ENCODE measurements at regions not wholly inside any gene's neighbourhood (a gene's known extent, or its start where the extent isn't known, plus 50 kb on each side); places are given as distances from the start of the nearest gene placed in this dataset.

- Histone ChIP-seq H3K4me1 (no peaks in the 10 kb centered on the region), H3K4me3 (ENCODE audit: low read depth, low read length) (no peak overlapping the region), H3K36me3 (no peaks in the 10 kb centered on the region), H3K9me3 (no peaks in the 10 kb centered on the region), H3K27me3 (no peaks in the 10 kb centered on the region)
- no peak for TF ChIP-seq CTCF (IDR thresholded peaks at IDR 0.05; ENCODE audit: low read depth, low read length)
- DNase-seq = no peak
Measured at GRCh38 chr4:98749206-98749605, 90.8 kb upstream of the TSPAN5 start.

- Histone ChIP-seq H3K4me3 (ENCODE audit: low read depth, low read length) (no peak overlapping the region), H3K36me3 (no peaks in the 10 kb centered on the region), H3K27me3 (no peaks in the 10 kb centered on the region), H3K4me1 (no peaks in the 10 kb centered on the region), H3K9me3 (no peaks in the 10 kb centered on the region)
- TF ChIP-seq CTCF (IDR thresholded peaks at IDR 0.05; ENCODE audit: low read depth, low read length) = no peak; the same call in 1 of the 2 replicates
- no peak for DNase-seq
Measured at GRCh38 chr4:98748609-98749008, 90.2 kb upstream of the TSPAN5 start.

GRCh38 chr4:98747393-98748091 is 89.1 kb upstream of the TSPAN5 start:
- TF ChIP-seq CTCF (IDR thresholded peaks at IDR 0.05; ENCODE audit: low read depth, low read length) = no peak
- H3K4me3 ChIP-seq (ENCODE audit: low read depth, low read length) = no peak overlapping the region
- H3K36me3 ChIP-seq = no peaks in the 10 kb centered on the region
- H3K4me1 ChIP-seq = no peaks in the 10 kb centered on the region
- DNase-seq = no peak
- H3K27me3 ChIP-seq = no peaks in the 10 kb centered on the region
- no peaks in the 10 kb centered on the region for H3K9me3 ChIP-seq

GRCh38 chr4:98746936-98747335 is 88.5 kb upstream of the TSPAN5 start:
- no peaks in the 10 kb centered on the region for H3K9me3 ChIP-seq
- H3K4me1 ChIP-seq = no peaks in the 10 kb centered on the region
- no peak overlapping the region for H3K4me3 ChIP-seq (ENCODE audit: low read depth, low read length)
- H3K36me3 ChIP-seq = no peaks in the 10 kb centered on the region
- no peak for TF ChIP-seq CTCF (IDR thresholded peaks at IDR 0.05; ENCODE audit: low read depth, low read length)
- no peak for DNase-seq
- H3K27me3 ChIP-seq = no peaks in the 10 kb centered on the region

GRCh38 chr4:98746530-98746929 is 88.1 kb upstream of the TSPAN5 start:
- Histone ChIP-seq H3K27me3 (no peaks in the 10 kb centered on the region), H3K4me3 (ENCODE audit: low read depth, low read length) (no peak overlapping the region), H3K9me3 (no peaks in the 10 kb centered on the region), H3K36me3 (no peaks in the 10 kb centered on the region), H3K4me1 (no peaks in the 10 kb centered on the region)
- no peak for TF ChIP-seq CTCF (IDR thresholded peaks at IDR 0.05; ENCODE audit: low read depth, low read length)
- no peak for DNase-seq

GRCh38 chr4:98745366-98745765 is 87.0 kb upstream of the TSPAN5 start:
- H3K4me1 ChIP-seq = no peaks in the 10 kb centered on the region
- no peaks in the 10 kb centered on the region for H3K9me3 ChIP-seq
- peak; percentile 48 for TF ChIP-seq CTCF (IDR thresholded peaks at IDR 0.05; ENCODE audit: low read depth, low read length)
- no peaks in the 10 kb centered on the region for H3K27me3 ChIP-seq
- H3K4me3 ChIP-seq (ENCODE audit: low read depth, low read length) = no peak overlapping the region
- peak; percentile 26 for DNase-seq
- no peaks in the 10 kb centered on the region for H3K36me3 ChIP-seq

Data from BE2C (cell line).